Neural cell (in vitro differentiated cells): ENCODE measurements at regions not wholly inside any gene's neighbourhood (a gene's known extent, or its start where the extent isn't known, plus 50 kb on each side); places are given as distances from the start of the nearest gene placed in this dataset.

ENCODE experiments used
- H2AFZ ChIP-seq: fragments of 200-600, 300-800 bp; sonication (generic), shearing (Covaris generic); 2 replicates; pipeline ENCODE4 v1.6.0; 2014; ENCODE audit warnings: low read depth, mild to moderate bottlenecking, antibody characterized with exemption, low read length, moderate library complexity
- H3F3A ChIP-seq: fragments of 200-600 bp; shearing (Covaris generic); 2 replicates; pipeline ENCODE4 v1.6.1; 2016; ENCODE audit warnings: mild to moderate bottlenecking, moderate library complexity, mixed read lengths, antibody characterized with exemption, low read length; ENCODE audit not compliant: insufficient read depth, poor library complexity, severe bottlenecking
- H3K27ac ChIP-seq: fragments of 200-600, 300-800 bp; sonication (generic), shearing (Covaris generic); 2 replicates; pipeline ENCODE4 v1.5.1; 2014; ENCODE audit warnings: mild to moderate bottlenecking, low read length, moderate library complexity
- H3K27me3 ChIP-seq: fragments of 300-800, 200-600 bp; sonication (generic), shearing (Covaris generic); 2 replicates; pipeline ENCODE4 v1.6.0; 2014; ENCODE audit warnings: mild to moderate bottlenecking, low read depth, low read length, moderate library complexity; ENCODE audit not compliant: insufficient read depth
- H3K36me3 ChIP-seq: fragments of 300-800, 200-600 bp; sonication (generic), shearing (Covaris generic); 2 replicates; pipeline ENCODE4 v1.5.1; 2014; ENCODE audit warnings: mild to moderate bottlenecking, antibody characterized with exemption, low read length, moderate library complexity; ENCODE audit not compliant: insufficient read depth
- H3K4me2 ChIP-seq: fragments of 300-800, 200-600 bp; sonication (generic), shearing (Covaris generic); 2 replicates; pipeline ENCODE4 v1.6.0; 2014; ENCODE audit warnings: mild to moderate bottlenecking, low read length
- H3K4me3 ChIP-seq: fragments of 300-800, 200-600 bp; sonication (generic), shearing (Covaris generic); 2 replicates; pipeline ENCODE4 v1.5.1; 2014; ENCODE audit warnings: mild to moderate bottlenecking, low read length, moderate library complexity
- H3K79me2 ChIP-seq: fragments of 200-600 bp; shearing (Covaris generic); replicated peaks from 2 replicates; pipeline ENCODE4 v1.6.0; 2014; ENCODE audit warnings: mild to moderate bottlenecking, low read length, moderate library complexity; ENCODE audit not compliant: insufficient read depth
- H3K9ac ChIP-seq: fragments of 300-800, 200-600 bp; sonication (generic), shearing (Covaris generic); 2 replicates; pipeline ENCODE4 v1.6.1; 2016; ENCODE audit warnings: mild to moderate bottlenecking, low read length, mixed read lengths
- H3K9me2 ChIP-seq: fragments of 200-600 bp; shearing (Covaris generic); 2 replicates; pipeline ENCODE4 v1.6.1; 2016; ENCODE audit warnings: mild to moderate bottlenecking, low read length, mixed read lengths; ENCODE audit not compliant: insufficient read depth
- H3K9me3 ChIP-seq: fragments of 200-600, 300-800 bp; sonication (generic), shearing (Covaris generic); 2 replicates; pipeline ENCODE4 v1.6.1; 2016; ENCODE audit warnings: mild to moderate bottlenecking, mixed run types, low read length, moderate library complexity, mixed read lengths
- H4K20me1 ChIP-seq: fragments of 200-600 bp; shearing (Covaris generic); 2 replicates; pipeline ENCODE4 v1.6.1; 2016; ENCODE audit warnings: mild to moderate bottlenecking, mixed run types; ENCODE audit not compliant: insufficient read depth
- EP300 ChIP-seq: fragments of 450-650 bp; conservative IDR thresholded peaks from 2 replicates; pipeline ENCODE4 v1.6.1; 2014; ENCODE audit warnings: antibody characterized with exemption, mild to moderate bottlenecking, moderate library complexity; ENCODE audit not compliant: poor library complexity, severe bottlenecking
- EZH2 ChIP-seq: fragments of 200-600, 300-800 bp; shearing (Covaris generic), sonication (generic); IDR thresholded peaks from 2 replicates; pipeline ENCODE4 v1.6.1; 2014; ENCODE audit warnings: antibody characterized with exemption, low read length, borderline replicate concordance, mild to moderate bottlenecking; ENCODE audit not compliant: insufficient read depth, poor library complexity, severe bottlenecking
- MXI1 ChIP-seq: fragments of 450-650 bp; conservative IDR thresholded peaks from 2 replicates; pipeline ENCODE4 v1.6.1; 2014; ENCODE audit warnings: antibody characterized with exemption, mild to moderate bottlenecking; ENCODE audit not compliant: poor library complexity, severe bottlenecking
- POLR2AphosphoS5 ChIP-seq: IDR thresholded peaks from 2 replicates; pipeline ENCODE4 v1.6.1; 2012
- RAD21 ChIP-seq: fragments of 450-650 bp; conservative IDR thresholded peaks from 2 replicates; pipeline ENCODE4 v1.6.1; 2014; ENCODE audit warnings: antibody characterized with exemption, mild to moderate bottlenecking, moderate library complexity
- REST ChIP-seq: IDR thresholded peaks from 2 replicates; pipeline ENCODE4 v1.6.1; 2012; ENCODE audit warnings: borderline replicate concordance
- SMC3 ChIP-seq: fragments of 450-650 bp; conservative IDR thresholded peaks from 2 replicates; pipeline ENCODE4 v1.6.1; 2014; ENCODE audit warnings: antibody characterized with exemption, mild to moderate bottlenecking, moderate library complexity; ENCODE audit not compliant: poor library complexity
- TAF1 ChIP-seq: IDR thresholded peaks from 2 replicates; pipeline ENCODE4 v1.6.1; 2012; ENCODE audit warnings: low read depth
- TF ChIP-seq, protein P1 (sequence below): fragments of 450-650 bp; IDR thresholded peaks from 2 replicates; pipeline ENCODE4 v1.5.1; 2014; ENCODE audit warnings: antibody characterized with exemption, mild to moderate bottlenecking, moderate library complexity; ENCODE audit not compliant: poor library complexity, severe bottlenecking

DNA sequence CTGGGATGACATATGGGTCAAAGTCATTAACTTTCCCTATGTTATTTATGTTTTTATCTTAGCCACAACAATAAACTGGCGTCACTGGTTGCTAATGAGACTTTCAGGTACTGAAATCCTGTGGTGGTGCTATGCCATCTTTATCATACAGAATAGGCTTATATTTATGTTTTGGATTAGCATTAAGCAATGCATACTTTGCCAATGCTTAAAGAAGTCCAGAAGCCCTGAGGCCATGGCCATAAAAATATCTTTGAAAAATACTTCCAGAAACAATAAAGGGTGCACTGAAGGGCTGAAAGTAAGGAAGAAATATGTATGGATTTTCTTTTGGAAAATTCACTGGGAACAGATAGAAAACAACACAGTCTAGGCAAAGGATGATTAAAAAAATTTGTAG, 304.6 kb upstream of the SLC10A2 start:
- H3K27ac ChIP-seq: no peak overlapping the region
- H3K9me2 ChIP-seq: no peaks in the 10 kb centered on the region
- no peaks in the 10 kb centered on the region for H3K79me2 ChIP-seq
- no peaks in the 10 kb centered on the region for H3K9me3 ChIP-seq
- H3K4me2 ChIP-seq: no peak overlapping the region
- no peaks in the 10 kb centered on the region for H3K36me3 ChIP-seq
- TF ChIP-seq REST: no peak
- TF ChIP-seq TAF1: no peak
- TF ChIP-seq POLR2AphosphoS5: no peak
- TF ChIP-seq, protein P1, sequence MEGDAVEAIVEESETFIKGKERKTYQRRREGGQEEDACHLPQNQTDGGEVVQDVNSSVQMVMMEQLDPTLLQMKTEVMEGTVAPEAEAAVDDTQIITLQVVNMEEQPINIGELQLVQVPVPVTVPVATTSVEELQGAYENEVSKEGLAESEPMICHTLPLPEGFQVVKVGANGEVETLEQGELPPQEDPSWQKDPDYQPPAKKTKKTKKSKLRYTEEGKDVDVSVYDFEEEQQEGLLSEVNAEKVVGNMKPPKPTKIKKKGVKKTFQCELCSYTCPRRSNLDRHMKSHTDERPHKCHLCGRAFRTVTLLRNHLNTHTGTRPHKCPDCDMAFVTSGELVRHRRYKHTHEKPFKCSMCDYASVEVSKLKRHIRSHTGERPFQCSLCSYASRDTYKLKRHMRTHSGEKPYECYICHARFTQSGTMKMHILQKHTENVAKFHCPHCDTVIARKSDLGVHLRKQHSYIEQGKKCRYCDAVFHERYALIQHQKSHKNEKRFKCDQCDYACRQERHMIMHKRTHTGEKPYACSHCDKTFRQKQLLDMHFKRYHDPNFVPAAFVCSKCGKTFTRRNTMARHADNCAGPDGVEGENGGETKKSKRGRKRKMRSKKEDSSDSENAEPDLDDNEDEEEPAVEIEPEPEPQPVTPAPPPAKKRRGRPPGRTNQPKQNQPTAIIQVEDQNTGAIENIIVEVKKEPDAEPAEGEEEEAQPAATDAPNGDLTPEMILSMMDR: no peak
- TF ChIP-seq SMC3: no peak
- no peak for TF ChIP-seq EP300
- TF ChIP-seq EZH2: no peak
- TF ChIP-seq MXI1: no peak
- no peak for TF ChIP-seq RAD21
- no peaks in the 10 kb centered on the region for H3F3A ChIP-seq
- H3K4me3 ChIP-seq: no peak overlapping the region
- no peaks in the 10 kb centered on the region for H4K20me1 ChIP-seq
- H2AFZ ChIP-seq: no peak overlapping the region
- no peak overlapping the region for H3K9ac ChIP-seq
- H3K27me3 ChIP-seq: no peaks in the 10 kb centered on the region

DNA sequence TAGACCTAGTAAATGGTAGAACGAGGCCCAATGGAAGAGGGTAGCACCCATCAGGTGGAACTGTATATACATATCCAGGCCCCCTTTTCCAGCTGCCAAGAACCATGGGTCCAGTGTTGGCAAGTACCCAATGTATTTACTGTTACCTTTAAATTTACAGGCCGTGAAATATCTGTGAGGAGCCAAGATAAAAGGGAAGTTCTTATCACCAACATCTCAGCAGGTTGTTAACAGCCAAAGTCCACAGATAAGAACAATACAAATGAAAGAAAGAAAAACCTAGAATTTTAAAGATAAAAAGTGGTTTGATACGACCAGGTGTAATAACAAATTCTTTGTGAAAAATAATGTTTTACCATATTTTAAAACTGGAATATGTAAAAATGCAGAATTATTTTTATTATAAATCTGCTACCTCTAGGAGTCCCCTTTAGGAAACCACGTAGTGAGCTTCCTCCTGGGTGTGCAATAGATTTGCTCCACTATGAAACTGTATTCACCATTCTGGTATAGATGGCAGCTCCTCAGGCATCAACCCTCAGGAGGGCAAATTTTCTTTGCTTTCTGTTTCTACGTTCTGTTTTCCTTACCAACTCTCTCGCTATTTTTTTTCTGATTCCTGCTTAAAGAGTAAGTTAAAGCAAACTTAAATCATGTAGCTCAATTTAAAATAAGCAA, 292.2 kb upstream of the SLC10A2 start:
- Histone ChIP-seq H3K4me3 (no peak overlapping the region), H4K20me1 (no peaks in the 10 kb centered on the region), H3F3A (no peaks in the 10 kb centered on the region), H3K9me3 (no peaks in the 10 kb centered on the region), H3K27me3 (no peaks in the 10 kb centered on the region), H3K4me2 (no peak overlapping the region), H2AFZ (no peak overlapping the region), H3K9ac (no peak overlapping the region), H3K27ac (no peak overlapping the region), H3K9me2 (no peaks in the 10 kb centered on the region), H3K79me2 (no peaks in the 10 kb centered on the region), H3K36me3 (no peaks in the 10 kb centered on the region)
- no peak for TF ChIP-seq EZH2
- TF ChIP-seq EP300: no peak
- no peak for TF ChIP-seq REST
- TF ChIP-seq POLR2AphosphoS5: no peak
- TF ChIP-seq TAF1: no peak
- TF ChIP-seq SMC3: no peak
